NCI-H128 (cell line): ENCODE measurements at regions not wholly inside any gene's neighbourhood (a gene's known extent, or its start where the extent isn't known, plus 50 kb on each side); places are given as distances from the start of the nearest gene placed in this dataset.
"Not testable (repeated sequence)": the region's sequence is repeated elsewhere in the genome, so short reads cannot be mapped to it uniquely, and the experiment has no call there.

Source experiments
- DNase-seq: peaks from one replicate; lab custom pipeline; 2025; ENCODE audit not compliant: unreplicated experiment; lab: John Stamatoyannopoulos, UW

GRCh38 chr1:83274656-83275055 is 724.3 kb downstream of the TTLL7 start:
- not testable (repeated sequence) for DNase-seq

- DNase-seq: not testable (repeated sequence)
Observed at GRCh38 chr1:83272484-83272883, 726.4 kb downstream of the TTLL7 start.

GRCh38 chr1:83271834-83272233 is 727.1 kb downstream of the TTLL7 start:
- DNase-seq: not testable (repeated sequence)

DNA sequence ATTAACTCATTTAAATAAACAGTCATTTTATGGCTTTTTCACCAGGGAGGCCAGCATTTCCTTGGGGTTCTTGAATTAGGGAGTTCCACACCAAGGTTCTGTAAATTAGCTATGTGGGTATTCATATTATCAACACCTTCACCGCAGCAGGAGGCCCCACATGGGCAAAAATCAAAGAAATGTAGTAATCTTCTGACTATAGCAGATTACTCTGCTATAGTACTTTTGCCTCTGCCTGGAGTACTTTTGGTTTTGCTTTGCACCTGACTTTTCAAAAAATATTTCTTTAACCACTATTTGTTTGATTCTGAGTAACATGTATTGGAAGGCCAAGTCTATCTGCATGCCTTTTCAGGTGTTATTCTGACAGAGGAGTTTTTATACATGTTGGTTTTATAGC is 728.1 kb downstream of the TTLL7 start:
- not testable (repeated sequence) for DNase-seq

DNA sequence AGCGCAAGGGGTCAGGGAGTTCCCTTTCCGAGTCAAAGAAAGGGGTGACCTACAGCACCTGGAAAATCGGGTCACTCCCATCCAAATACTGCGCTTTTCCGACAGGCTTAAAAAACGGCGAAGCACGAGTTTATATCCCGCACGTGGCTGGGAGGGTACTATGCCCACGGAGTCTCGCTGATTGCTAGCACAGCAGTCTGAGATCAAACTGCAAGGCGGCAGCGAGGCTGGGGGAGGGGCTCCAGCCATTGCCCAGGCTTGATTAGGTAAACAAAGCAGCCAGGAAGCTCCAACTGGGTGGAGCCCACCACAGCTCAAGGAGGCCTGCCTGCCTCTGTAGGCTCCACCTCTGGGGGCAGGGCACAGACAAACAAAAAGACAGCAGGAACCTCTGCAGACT is 735.1 kb downstream of the TTLL7 start:
- DNase-seq: not testable (repeated sequence)

GRCh38 chr1:83251687-83252086 is 747.2 kb downstream of the TTLL7 start:
- not testable (repeated sequence) for DNase-seq

- DNase-seq: not testable (repeated sequence)
Observed at GRCh38 chr1:83246780-83247179, 752.2 kb downstream of the TTLL7 start.

DNA sequence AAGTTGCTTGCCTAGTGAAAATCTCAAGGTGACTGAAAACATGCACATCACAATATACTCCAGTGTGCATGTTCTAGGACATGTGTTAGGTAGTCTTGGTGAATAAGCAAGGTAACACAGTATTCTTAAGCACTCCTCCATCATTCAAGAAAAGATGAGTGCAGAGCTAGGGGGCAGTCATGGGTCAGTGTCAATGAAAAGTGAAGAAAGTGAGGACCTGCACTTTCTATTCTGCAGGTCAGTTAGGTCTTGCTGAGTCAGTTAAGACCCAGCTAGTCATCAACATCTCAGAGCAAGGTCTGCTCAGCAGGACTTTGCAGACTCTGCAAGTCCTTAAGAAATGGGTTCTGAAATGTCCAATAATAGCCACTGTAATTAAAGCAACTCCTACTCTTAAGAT is 754.1 kb downstream of the TTLL7 start:
- not testable (repeated sequence) for DNase-seq

DNA sequence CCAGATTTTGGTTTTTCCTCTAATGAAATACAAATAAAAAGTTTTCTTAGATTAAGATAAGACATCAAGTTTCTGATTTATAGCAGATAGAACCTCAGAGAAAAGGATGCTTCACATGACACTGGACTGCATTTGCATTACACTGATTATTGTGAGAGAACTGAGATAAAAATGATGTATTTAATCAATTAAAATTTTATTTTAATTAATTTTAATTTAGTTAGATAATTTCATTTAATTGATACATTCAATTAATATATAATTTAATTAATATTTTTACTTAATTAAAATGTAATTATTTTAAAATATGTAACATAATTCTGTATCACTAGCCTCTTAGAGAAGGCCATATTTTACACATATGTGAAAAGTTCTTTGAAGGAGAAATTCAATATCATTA is 759.4 kb downstream of the TTLL7 start:
- not testable (repeated sequence) for DNase-seq

DNA sequence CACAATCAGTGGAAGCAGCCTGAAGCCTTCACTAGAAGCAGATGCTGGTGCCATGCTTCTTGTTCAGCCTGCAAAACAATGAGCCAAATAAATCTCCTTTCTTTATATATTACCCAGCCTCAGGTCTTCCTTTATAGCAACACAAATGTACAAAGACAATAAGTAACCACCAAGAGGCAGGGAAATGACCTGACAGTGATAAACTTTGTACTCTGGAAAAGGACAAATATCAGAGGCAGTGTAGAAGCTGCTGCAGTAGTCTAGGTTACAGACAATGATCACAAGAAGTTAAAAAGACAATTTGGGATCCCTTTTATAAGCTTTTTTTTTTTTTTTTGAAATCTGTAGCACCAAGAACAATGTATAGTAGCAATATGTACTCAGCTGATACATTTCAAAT is 760.3 kb downstream of the TTLL7 start:
- DNase-seq: not testable (repeated sequence)

DNA sequence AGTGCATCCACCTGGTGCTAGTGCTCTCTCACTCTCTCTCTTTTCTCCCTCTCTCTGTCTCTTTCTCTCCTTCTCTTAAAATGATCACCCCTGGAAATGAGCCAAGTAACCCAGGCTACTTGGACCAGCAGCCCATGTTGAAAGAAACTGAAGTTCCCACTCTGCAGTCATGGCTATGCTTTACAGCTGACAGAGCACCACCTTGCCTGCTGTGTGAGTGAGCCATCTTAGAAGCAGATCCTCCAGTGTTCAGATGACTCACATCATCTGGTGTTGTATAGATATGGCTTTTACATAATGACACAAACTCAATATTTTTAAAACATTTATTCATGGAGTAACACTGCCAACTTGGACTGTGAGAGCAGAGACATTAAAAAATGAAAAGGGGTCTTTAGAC is 779.1 kb downstream of the TTLL7 start:
- not testable (repeated sequence) for DNase-seq

DNA sequence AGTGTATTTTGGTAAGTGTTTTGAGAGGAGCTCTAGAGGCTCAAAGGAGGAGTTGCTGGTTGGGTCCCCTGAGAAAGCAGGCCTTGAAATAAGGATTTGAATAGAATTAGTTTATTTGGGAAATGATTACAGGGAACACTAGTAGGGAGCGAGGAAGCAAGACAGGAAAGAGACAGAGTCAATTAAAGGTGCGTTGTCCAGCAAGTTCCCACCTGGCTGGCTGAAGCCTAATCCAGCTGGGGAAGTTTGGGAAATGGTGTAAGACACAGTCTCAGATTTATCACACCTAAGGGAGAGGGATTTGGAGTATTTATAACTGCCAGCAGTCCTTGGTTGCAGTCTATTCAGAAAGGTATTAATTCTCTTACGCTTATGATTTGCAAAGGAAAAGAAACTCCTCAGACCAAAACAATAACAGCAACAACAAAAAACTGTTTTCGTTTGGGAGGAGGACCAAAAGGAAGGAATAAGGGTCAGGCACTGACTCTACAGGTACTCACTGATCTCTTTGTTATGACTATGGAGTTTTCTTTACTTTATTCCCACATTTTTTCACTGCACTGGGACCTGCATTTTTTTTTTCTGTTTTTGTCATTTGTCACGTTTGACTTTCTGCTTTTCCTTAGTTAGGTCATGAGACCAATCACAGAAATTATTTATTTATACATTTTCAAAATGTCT is 780.8 kb downstream of the TTLL7 start:
- not testable (repeated sequence) for DNase-seq

GRCh38 chr1:83214317-83214716 is 784.6 kb downstream of the TTLL7 start:
- DNase-seq: not testable (repeated sequence)

DNA sequence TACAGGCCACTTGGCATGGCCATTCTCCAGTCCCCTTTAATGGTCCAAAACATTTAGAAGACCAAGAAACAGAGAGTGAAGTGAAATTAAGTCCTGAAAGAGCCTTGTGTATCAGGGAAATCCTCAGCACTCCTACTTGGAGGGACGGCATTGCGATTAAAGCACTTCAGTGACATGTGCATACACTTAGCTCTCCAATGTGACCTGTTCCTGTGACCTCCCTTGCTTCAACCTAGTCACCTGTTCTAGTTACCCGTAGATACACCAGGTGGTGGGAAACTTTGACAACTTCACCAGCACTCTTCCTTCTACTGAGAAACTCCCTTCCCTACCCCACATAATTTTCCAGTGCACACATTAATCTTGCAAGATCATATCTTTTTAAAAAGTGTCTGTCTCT is 785.3 kb downstream of the TTLL7 start:
- DNase-seq: not testable (repeated sequence)

GRCh38 chr1:83212033-83212432 is 786.9 kb downstream of the TTLL7 start:
- not testable (repeated sequence) for DNase-seq

GRCh38 chr1:83208540-83208939 is 790.4 kb downstream of the TTLL7 start:
- not testable (repeated sequence) for DNase-seq

DNA sequence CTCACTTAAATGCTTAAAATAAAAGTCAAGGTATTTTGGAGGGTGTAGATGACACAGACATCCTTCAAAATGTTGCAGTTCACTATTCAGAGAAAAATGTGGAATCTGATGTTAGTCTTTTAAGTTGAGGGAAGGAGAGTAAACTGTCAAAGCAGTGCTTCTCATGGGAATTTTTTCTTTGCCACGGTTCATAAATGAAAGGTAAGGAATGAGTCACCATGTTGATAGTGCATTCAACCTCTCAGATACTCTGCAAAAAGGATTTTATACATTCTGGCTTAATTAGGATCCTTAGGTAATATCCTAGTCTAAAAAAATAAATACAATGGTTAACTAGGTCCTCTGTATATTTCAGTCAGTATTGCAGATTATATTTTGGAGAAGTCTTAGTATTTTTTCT is 804.3 kb downstream of the TTLL7 start:
- DNase-seq: not testable (repeated sequence)

GRCh38 chr1:83182033-83182728 is 816.8 kb downstream of the TTLL7 start:
- not testable (repeated sequence) for DNase-seq

DNA sequence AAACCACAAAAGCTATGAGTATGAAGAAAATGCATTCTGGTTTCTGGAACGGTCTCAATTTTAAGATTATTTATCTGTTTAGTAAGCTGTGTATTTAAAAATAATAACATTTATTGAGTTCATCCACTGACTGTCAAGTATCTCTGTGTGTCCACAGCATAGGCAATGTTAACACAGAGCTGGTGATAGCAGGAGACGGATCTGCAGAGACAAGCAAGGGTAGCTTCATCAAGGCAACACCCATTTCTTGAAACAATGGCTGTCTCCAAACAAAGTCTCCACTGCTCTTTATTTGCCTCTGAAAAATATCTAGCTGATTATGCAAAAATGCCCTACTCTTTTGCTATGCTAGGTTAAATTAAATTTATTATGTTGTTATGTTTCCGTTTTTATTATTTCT is 818.3 kb downstream of the TTLL7 start:
- DNase-seq: not testable (repeated sequence)

DNA sequence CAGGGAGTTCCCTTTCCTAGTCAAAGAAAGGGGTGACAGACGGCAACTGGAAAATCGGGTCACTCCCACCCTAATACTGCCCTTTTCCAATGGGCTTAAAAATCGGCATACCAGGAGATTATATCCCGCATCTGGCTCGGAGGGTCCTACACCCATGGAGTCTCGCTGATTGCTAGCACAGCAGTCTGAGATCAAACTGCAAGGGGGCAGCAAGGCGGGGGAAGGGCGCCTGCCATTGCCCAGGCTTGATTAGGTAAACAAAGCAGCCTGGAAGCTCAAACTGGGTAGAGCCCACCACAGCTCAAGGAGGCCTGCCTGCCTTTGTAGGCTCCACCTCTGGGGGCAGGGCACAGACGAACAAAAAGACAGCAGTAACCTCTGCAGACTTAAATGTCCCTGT is 831.3 kb downstream of the TTLL7 start:
- DNase-seq: not testable (repeated sequence)

DNA sequence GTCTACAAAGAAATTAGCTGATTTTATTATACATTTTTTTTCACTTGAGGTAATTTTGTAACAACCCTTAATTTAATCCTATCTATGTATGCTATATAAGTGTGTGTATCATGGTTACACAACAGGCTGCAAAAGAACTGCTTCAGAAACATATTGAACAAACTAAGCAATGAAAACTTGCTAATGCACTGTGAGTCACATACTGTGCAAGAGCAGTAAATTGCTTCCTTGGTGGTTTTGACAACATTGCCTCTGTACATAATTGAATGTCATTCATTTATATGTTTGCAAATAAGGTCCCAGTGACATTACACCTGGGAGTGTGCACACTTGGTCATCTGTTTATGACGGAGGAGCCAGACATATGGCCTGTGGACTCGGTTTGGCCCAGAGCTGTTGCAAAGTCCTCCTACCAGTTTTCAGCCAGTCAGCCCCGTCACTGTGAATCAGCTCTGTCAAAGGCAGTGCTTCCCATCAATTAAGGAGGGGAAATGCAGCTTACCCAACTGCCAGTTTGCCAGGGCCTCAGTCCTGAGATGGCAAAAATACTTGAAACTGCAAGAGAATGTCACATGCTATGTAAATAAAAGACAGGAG is 835.0 kb downstream of the TTLL7 start:
- DNase-seq: not testable (repeated sequence)

GRCh38 chr1:83158924-83159323 is 840.0 kb downstream of the TTLL7 start:
- DNase-seq: not testable (repeated sequence)
